ENCODE measurements at regions not wholly inside any gene's neighbourhood (a gene's known extent, or its start where the extent isn't known, plus 50 kb on each side); places are given as distances from the start of the nearest gene placed in this dataset.
A peak's percentile ranks its signal among the peaks of the same experiment; 100 is the strongest.

- DNase-seq (ENCODE audit: low read depth): no peak
Observed at GRCh38 chr4:42331040-42331439, 66.2 kb upstream of the SHISA3 start.

- peak; percentile 22 for DNase-seq (ENCODE audit: low read depth)
Observed at GRCh38 chr4:42331914-42332368, 65.3 kb upstream of the SHISA3 start.

GRCh38 chr4:42339935-42340406, 57.3 kb upstream of the SHISA3 start:
- peak; percentile 40 for DNase-seq (ENCODE audit: low read depth)

DNA sequence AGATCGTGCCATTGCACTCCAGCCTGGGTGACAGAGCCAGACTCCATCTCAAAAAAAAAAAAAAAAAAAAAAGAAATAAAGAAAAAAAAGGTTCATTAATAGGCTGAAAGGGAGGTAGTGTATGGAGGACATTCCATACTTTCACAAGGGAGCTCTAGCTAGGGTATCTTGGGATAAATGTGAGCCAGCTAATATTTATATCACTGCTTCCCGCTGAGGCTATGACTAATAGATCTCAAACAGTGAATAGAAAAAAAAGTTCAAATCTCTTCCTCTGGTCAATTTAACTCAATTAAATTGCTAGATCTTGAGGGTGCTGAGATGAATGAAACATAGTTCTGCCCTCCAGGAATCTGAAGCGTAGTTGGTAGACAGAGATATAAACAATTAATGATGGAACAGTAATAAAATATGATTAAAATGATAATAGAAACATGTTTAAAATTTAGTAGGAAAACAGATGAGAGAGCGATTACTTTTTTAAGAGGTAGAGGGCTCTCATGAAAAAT, 55.7 kb upstream of the SHISA3 start:
- DNase-seq (ENCODE audit: low read depth): peak; percentile 31

- no peak for DNase-seq (ENCODE audit: low read depth)
Observed at GRCh38 chr4:42342459-42342858, 54.8 kb upstream of the SHISA3 start.

- DNase-seq (ENCODE audit: low read depth): no peak
Observed at GRCh38 chr4:42344309-42344708, 53.0 kb upstream of the SHISA3 start.

- no peak for DNase-seq (ENCODE audit: low read depth)
Observed at GRCh38 chr4:42344749-42345148, 52.5 kb upstream of the SHISA3 start.

DNA sequence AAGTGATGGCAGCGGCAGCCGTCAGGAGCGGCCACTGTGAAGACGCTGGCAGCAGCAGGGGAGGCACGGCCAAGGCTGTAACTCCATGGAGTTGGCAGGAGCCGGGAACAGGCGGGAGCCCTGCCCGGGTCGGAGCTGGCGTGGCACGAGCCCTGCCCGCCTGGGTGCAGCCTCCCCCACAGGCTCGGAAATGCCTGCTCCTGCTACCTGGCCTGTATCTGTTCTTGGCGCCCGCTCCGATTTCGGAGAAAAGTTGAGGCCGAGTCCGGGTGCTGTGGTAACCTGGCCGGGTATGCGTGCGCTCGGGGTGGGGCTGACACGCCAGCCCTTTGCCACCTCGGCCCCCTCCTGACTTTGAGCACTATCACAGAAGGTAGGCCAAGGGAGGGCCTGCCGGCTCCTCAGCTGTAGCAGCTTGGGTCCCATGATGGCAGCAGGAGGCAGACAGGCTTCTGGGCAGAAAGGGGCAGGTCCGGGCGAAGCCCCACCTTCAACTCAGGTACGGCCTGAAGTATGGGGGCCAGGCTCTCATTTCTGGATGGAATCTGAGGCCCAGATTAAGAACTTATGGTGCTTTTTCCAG, 51.2 kb upstream of the SHISA3 start:
- DNase-seq (ENCODE audit: low read depth): no peak

GRCh38 chr4:42347076-42347475, 50.2 kb upstream of the SHISA3 start:
- no peak for DNase-seq (ENCODE audit: low read depth)

Measured in ELR (cell line).